Smooth muscle cell (in vitro differentiated cells): ENCODE measurements at regions not wholly inside any gene's neighbourhood (a gene's known extent, or its start where the extent isn't known, plus 50 kb on each side); places are given as distances from the start of the nearest gene placed in this dataset.
A peak's percentile ranks its signal among the peaks of the same experiment; 100 is the strongest.

Experiments
- DNase-seq: peaks from one replicate; lab custom pipeline; 2025; ENCODE audit not compliant: unreplicated experiment; lab: John Stamatoyannopoulos, UW
- H2AFZ ChIP-seq: fragments of 200-600 bp; sonication (generic); 2 replicates; pipeline ENCODE4 v1.6.0; 2016; ENCODE audit warnings: antibody characterized with exemption, low read depth, mild to moderate bottlenecking
- H3F3A ChIP-seq: fragments of 200-600 bp; sonication (generic); 2 replicates; pipeline ENCODE4 v1.6.0; 2017; ENCODE audit warnings: antibody characterized with exemption, low read depth
- H3K27ac ChIP-seq: fragments of 200-600 bp; sonication (generic); 2 replicates; pipeline ENCODE4 v1.5.1; 2016; ENCODE audit warnings: low read depth, mild to moderate bottlenecking
- H3K27me3 ChIP-seq: fragments of 200-600 bp; sonication (generic); 2 replicates; pipeline ENCODE4 v1.6.1; 2016; ENCODE audit warnings: low read depth, mild to moderate bottlenecking
- H3K36me3 ChIP-seq: fragments of 200-600 bp; sonication (generic); 2 replicates; pipeline ENCODE4 v1.5.1; 2016; ENCODE audit warnings: low read depth
- H3K4me1 ChIP-seq: fragments of 200-600 bp; sonication (generic); 2 replicates; pipeline ENCODE4 v1.5.1; 2016; ENCODE audit warnings: low read depth
- H3K4me2 ChIP-seq: fragments of 200-600 bp; sonication (generic); 2 replicates; pipeline ENCODE4 v1.6.0; 2016; ENCODE audit warnings: mild to moderate bottlenecking
- H3K4me3 ChIP-seq: fragments of 200-600 bp; sonication (generic); 2 replicates; pipeline ENCODE4 v1.5.1; 2016; ENCODE audit warnings: mild to moderate bottlenecking
- H3K79me2 ChIP-seq: fragments of 200-600 bp; sonication (generic); 2 replicates; pipeline ENCODE4 v1.6.0; 2016; ENCODE audit warnings: low read depth, mild to moderate bottlenecking
- H3K9ac ChIP-seq: fragments of 200-600 bp; sonication (generic); 2 replicates; pipeline ENCODE4 v1.6.0; 2016; ENCODE audit warnings: low read depth
- H3K9me3 ChIP-seq: fragments of 200-600 bp; sonication (generic); replicated peaks from 2 replicates; pipeline ENCODE4 v1.5.1; 2016; ENCODE audit warnings: low read depth
- H4K20me1 ChIP-seq: fragments of 200-600 bp; sonication (generic); 2 replicates; pipeline ENCODE4 v1.6.0; 2016; ENCODE audit warnings: low read depth
- CTCF ChIP-seq: fragments of 200-600 bp; sonication (generic); IDR thresholded peaks from 2 replicates; pipeline ENCODE4 v1.5.1; 2017; ENCODE audit warnings: borderline replicate concordance, mild to moderate bottlenecking, antibody characterized with exemption; ENCODE audit not compliant: insufficient read depth, poor library complexity, severe bottlenecking
- WGBS: methylation state at CpG from one replicate; pipeline ENCODE4 v1.1.7; 2016; ENCODE audit warnings: low lambda C conversion rate; 5-methylcytosine and 5-hydroxymethylcytosine counted together

- no peak for DNase-seq
- no peak overlapping the region for H3K4me3 ChIP-seq
- no peak for TF ChIP-seq CTCF
- H3K79me2 ChIP-seq: peaks cover 84% of the 10 kb centered on the region
- no peaks in the 10 kb centered on the region for H3K4me1 ChIP-seq
- WGBS: 91% methylated on average over 3 of the region's 3 CpGs
- H3K27ac ChIP-seq: no peak overlapping the region
- no peaks in the 10 kb centered on the region for H3F3A ChIP-seq
- no peaks in the 10 kb centered on the region for H3K9me3 ChIP-seq
- no peaks in the 10 kb centered on the region for H3K36me3 ChIP-seq
- H3K27me3 ChIP-seq: no peaks in the 10 kb centered on the region
- H3K4me2 ChIP-seq: no peak overlapping the region
- peaks cover 70% of the 10 kb centered on the region for H4K20me1 ChIP-seq
- H3K9ac ChIP-seq: no peak overlapping the region
- H2AFZ ChIP-seq: no peak overlapping the region
Measured at GRCh38 chr2:120833127-120833675, 97.5 kb downstream of the GLI2 start.

- Histone ChIP-seq H3K36me3 (no peaks in the 10 kb centered on the region), H3K4me1 (no peaks in the 10 kb centered on the region), H3K4me2 (no peak overlapping the region), H4K20me1 (peaks cover 70% of the 10 kb centered on the region), H3K27ac (no peak overlapping the region), H2AFZ (no peak overlapping the region), H3K9ac (no peak overlapping the region), H3K4me3 (no peak overlapping the region), H3K27me3 (no peaks in the 10 kb centered on the region), H3F3A (no peaks in the 10 kb centered on the region), H3K9me3 (no peaks in the 10 kb centered on the region), H3K79me2 (peaks cover 84% of the 10 kb centered on the region)
- no peak for DNase-seq
- TF ChIP-seq CTCF: no peak
- 93% methylated on average over 3 of the region's 3 CpGs for WGBS
Measured at GRCh38 chr2:120834206-120834605, 98.5 kb downstream of the GLI2 start.

- no peak overlapping the region for H3K4me3 ChIP-seq
- H3K36me3 ChIP-seq: no peaks in the 10 kb centered on the region
- peaks cover 3% of the 10 kb centered on the region for H3K4me1 ChIP-seq
- H3F3A ChIP-seq: no peaks in the 10 kb centered on the region
- no peak overlapping the region for H3K4me2 ChIP-seq
- H3K27me3 ChIP-seq: no peaks in the 10 kb centered on the region
- peaks cover 70% of the 10 kb centered on the region for H4K20me1 ChIP-seq
- no peak for DNase-seq
- peaks cover 83% of the 10 kb centered on the region for H3K79me2 ChIP-seq
- no peak for TF ChIP-seq CTCF
- WGBS: 95% methylated on average over 5 of the region's 5 CpGs
- no peak overlapping the region for H3K9ac ChIP-seq
- H2AFZ ChIP-seq: no peak overlapping the region
- no peaks in the 10 kb centered on the region for H3K9me3 ChIP-seq
- H3K27ac ChIP-seq: no peak overlapping the region
Measured at GRCh38 chr2:120836281-120836680, 100.6 kb downstream of the GLI2 start.

GRCh38 chr2:120840795-120841487, 105.3 kb downstream of the GLI2 start:
- Histone ChIP-seq H3K9ac (no peak overlapping the region), H3K4me2 (peak overlapping the region; percentile 21), H3K27me3 (no peaks in the 10 kb centered on the region), H4K20me1 (peaks cover 69% of the 10 kb centered on the region), H3F3A (peaks cover 4% of the 10 kb centered on the region), H3K9me3 (no peaks in the 10 kb centered on the region), H3K36me3 (no peaks in the 10 kb centered on the region), H3K27ac (no peak overlapping the region), H3K4me1 (peaks cover 3% of the 10 kb centered on the region), H3K79me2 (peaks cover 84% of the 10 kb centered on the region), H2AFZ (no peak overlapping the region), H3K4me3 (no peak overlapping the region)
- no peak for TF ChIP-seq CTCF
- 65% methylated on average over 13 of the region's 13 CpGs for WGBS
- no peak for DNase-seq
